T-helper 9 cell (primary cell): ENCODE measurements at regions not wholly inside any gene's neighbourhood (a gene's known extent, or its start where the extent isn't known, plus 50 kb on each side); places are given as distances from the start of the nearest gene placed in this dataset.
"Not testable (repeated sequence)": the region's sequence is repeated elsewhere in the genome, so short reads cannot be mapped to it uniquely, and the experiment has no call there.

Source experiments
- DNase-seq: peaks from one replicate; pipeline ENCODE4 v3.0.0-alpha.2; 2020

DNA sequence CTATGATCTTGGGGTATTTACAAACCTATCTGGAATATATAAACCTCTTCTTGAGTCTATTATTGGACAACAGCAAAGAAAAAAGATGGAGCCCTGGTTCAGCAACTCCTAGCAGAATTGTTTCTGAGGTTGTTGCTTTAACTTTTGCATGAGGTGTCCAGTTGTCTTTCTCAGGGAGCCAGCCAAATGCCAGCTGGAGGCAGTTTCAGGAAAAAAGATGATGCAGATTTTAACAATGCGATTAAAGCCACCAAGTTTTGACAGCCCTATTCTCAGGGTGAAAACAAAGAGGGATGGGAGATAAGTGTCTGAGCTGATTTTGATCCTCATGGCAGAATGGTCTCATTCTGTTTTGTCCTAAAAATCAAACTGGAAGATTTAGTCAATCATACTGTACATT, 181.6 kb upstream of the RASGRP1 start:
- no peak for DNase-seq

DNA sequence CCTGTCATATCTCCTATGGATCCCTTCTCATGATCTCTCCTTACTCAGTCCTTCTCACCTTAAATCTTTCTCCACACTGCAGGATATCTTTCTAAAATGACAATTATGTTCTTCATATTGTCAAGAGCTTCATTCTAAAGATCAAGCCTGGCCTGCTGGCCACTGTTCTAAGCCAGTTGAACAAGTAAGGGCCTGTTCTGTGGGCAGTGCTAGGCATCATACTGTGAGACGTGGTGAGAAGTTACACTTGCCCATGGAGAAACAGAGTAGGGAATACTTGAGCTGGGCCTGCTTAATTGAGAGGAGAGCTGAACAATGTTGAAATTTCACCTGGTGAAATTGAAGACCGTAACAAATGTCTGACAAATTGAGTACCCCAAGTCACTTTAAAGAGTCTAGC, 184.1 kb upstream of the RASGRP1 start:
- DNase-seq = no peak

DNA sequence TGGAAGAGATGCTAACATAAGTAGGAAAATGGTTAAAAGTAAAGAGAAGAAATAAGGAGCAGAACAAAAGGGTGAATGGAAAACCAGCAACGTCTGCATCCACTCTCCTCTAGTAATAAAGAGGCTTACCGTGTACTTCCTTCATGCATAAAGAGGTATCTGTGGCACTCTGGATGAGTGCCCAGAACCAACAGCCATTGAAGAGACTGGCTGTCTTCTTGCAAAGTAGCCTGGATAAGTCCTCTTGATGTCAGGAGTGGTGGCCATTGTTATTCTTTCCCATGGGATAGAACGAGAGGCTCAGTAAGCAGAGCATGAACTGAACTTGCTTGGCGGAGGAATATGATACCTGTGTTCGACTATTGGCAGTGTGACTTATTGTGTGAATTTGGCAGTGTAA, 186.2 kb upstream of the RASGRP1 start:
- no peak for DNase-seq

DNA sequence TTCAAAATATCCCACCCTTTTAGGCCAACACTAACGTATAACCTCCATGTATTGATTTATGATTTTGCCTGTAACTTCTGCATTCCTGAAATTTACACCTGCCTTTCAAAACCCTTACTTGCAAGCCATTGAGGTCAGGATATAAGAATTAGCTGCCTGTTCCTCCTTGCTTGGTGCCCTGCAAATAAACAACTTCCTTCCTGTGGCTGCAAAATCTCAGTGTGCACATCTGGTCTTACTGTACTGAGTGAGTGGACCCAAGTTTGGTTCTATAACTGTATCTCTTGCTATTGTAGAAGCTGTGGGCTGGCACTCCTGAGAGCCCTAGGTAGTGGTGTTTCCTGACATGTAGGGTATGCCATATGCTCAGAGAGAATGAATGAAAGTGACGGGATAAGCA, 191.1 kb upstream of the RASGRP1 start:
- no peak for DNase-seq

DNA sequence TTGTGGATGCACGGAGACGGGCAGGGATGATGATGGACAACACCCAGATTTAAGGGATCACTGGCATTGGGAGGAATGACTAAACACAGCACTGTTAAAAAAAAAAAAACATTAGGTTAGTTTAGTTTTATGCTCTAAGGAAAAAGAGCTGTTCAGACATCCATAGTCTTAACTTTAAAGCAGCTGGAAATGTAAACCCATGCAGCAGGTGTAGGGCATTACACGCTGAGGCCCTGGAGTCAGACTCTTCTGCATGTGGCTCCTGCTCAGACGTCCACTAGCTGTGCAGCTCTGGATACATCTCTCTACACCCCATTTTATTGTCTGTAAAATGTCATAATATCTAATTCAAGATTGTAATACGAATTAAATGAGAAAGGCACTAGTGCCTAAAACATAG, 191.8 kb upstream of the RASGRP1 start:
- DNase-seq = no peak

DNA sequence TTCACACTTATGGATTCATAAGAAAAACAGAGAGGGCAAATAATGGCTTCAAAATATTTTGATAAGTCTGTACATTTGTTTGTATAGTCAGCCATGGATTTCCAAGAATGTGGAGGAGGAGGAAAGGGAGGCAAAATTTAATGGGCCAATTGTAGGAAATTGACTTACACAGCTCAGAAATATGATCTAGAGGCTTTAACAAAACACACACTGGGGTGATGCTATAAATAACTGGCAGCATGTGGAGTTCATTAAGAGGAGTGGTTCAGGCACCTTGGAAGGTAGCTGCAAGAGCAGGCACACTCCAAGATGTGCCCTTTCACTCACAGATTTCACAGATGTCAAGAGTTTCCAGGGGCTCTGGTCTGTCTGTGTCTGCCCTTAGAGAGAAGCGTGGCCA, 193.4 kb upstream of the RASGRP1 start:
- DNase-seq = no peak

DNA sequence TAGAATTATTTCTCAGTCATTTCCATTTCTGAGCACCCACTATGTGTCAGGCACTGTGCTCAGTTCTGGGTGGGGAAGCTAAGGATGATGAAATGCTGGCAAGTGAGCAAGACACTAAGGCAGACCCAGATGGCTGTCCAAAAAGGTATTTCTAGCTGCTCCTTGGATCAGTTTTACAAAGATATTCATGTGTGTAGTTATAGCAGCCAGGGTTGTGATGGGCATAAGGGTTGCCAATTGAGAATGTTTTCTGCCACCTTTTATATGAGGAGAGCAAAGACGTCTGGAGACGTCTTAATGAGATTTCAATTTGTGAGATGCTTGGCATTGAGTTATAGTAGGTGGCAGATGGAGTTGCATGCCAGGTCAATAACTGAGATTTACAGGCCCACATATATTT, 197.1 kb upstream of the RASGRP1 start:
- DNase-seq = no peak

DNA sequence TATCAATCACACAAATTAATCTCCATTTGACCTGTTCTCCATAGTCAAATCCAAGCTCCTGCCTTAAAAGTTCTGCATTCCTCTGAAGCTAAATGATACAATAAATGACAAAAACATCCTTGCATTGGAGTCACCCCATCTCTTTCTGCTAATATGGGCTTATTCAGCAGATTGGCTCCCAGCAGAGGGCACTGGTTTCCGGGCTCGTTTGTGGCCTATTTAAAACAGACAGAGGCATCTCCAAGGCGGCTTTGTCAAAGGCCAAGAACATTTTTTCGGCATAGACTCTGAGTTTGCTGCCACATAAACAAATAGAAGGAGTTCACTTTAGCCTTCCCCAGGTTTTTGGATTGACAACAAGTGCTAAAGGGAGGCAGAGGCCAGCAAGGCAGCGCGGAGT, 204.4 kb upstream of the RASGRP1 start:
- DNase-seq = no peak

DNA sequence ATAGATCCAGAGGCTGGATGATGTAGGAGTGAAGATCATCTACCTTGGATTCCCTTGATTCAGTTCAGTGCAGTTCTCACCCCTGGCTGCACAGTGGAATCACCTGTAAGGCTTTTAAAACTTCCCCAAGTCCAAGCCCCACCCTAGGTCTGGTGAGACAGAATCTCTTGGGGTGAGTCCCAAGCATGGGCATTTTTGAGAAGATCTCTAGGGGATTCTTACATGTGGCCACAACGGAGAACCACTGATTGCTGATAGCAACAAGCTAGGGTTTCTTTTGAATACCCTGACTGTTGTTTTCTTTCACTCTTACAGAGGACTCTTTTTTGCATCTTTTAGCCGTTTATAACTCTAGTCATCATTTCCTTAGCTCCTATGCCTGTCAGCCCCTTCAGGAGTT, 204.9 kb upstream of the RASGRP1 start:
- DNase-seq = no peak

DNA sequence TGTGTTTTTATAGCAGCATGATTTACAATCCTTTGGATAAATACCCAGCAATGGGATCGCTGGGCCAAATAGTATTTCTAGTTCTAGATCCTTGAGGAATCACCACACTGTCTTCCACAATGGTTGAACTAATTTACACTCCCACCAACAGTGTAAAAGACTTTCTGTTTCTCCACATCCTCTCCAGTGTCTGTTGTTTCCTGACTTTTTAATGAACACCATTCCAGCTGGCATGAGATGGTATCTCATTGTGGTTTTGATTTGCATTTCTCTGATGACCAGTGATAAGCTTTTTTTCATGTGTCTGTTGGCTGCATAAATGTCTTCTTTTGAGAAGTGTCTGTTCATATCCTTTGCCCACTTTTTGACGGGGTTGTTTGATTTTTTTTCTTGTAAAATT, 209.5 kb upstream of the RASGRP1 start:
- DNase-seq = not testable (repeated sequence)

DNA sequence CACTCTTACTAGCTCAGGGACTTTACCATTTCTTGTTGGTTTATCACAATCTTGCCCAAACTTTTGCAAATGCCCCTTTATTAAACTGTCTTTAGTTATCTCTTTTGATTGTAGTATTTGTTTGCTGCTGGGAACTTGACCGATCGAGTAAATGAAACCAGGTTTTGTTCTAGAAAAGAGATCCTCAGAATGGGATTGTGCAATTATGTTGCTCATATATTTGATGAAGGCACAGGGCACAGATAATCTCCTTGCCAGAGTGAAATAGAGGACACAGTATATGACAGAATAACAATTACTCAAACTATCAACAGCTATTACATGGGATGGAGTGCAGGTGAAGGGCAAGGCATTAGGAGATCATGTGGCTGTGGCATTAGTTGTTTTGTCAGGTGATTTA, 216.6 kb upstream of the RASGRP1 start:
- no peak for DNase-seq

DNA sequence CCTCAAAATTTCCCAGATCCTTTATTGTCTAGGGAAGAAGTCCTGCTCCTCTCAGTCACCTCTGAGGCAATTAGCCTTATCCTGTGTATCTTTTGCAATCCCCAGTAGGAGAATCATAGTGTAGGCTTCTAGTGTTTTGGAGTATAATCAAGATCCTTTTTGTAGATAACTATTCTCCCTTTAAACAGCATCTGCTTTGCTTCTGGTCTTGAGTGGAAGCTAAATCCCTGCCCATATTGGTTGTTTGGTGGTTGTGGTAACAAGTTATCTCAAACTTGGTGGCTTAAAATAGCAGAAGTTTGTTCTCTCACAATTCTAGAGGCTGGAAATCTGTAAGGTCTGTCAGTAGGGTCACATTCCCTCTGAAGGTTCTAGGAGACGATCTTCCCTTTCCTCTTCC, 217.5 kb upstream of the RASGRP1 start:
- DNase-seq = no peak

DNA sequence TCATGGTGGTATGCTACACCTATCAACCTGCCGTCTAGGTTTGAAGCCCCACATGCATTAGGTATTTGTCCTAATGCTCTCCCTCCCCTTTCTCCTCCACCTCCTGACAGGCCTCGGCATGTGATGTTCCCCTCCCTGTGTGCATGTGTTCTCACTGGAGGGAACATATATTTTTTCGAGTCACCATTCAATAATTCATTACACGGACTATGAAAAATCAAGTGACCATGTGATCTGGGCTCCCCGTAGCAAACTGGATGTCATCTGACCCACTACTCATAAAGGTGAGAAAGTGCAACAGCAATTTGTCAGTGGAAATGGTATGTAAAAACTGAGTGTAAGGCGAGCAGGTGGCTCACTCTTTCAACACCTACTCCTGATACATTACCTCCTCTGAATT, 224.3 kb upstream of the RASGRP1 start:
- DNase-seq = no peak

DNA sequence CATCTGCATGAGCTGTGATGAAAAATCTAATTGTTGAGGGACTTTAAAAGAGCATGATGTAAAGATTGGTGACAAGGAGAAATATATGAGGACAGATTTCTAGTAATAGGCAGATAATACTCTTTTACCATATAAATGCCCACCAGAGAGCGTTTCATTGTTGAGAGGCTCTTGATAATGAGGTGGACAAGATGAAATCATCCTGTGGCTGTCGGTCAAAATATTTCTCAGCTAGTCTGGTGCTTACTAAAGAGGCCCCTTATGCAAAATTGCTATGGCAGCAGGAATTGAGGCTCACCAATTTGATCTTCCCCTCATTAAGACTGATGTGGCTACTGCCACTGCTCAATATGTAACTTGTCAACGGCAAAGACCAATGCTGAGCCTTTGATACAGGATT, 225.0 kb upstream of the RASGRP1 start:
- no peak for DNase-seq

DNA sequence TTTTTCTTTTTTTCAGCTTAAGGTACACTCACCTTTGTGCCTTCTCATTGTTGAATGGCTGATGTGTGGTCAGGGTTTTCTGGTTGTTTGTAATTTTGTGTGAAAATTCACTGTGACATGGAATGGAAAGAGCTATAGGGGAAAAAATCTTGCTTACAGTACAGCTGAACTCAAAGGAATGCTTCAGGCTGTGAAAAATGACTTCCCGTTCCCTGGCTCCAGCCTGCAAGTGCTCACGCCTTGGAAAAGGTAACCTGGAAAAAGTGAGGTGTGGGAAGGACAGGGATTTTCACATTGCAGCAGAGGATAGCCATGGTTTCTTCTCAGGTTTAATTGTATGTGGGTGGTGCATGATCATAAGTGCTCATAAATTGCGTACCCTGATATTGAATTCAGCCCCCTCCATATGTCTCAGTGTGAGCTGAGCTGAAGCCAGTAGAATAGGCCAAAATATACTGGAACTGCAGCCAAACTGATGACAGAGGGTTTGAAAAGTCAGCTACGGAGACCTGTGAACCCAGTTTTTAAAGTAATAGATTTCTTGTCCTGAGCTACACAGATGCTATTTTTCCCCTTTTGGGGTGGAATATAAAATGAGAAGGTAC, 228.7 kb upstream of the RASGRP1 start:
- DNase-seq = no peak

DNA sequence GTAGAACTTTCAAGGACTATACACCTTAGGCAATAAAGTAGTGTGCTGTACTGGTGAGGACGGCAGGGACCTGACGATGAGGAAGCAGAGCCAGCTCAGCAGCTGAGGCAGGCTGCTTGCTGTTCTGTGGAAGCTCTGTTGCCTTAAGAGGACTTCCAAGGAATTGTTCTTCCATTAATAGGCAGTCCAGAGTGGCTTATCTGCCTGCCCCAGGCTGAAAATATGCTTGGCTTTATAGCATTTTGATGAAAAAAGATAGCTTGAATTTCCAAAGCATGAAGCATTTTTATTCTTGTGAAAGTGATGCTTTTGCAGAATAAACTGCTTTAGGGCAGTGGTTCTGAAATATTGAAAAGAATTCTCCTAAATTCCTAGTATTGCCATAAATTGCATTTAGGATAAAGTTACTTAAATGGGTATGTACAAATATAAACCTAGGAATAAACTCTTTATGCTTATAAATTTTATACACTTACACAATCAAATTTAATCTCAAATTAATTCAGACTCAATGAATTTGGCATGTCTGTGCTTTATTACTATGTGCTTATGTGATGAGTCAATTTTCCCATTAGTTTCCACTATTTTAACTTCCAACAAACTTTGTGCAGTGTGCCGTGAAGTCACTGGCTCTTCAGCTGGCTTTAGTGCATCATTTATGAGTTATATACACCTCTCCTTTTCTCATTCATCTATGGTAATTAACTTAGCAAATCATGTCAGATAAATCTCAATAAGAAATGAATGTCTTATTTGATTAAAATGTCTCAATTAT, 231.0 kb upstream of the RASGRP1 start:
- no peak for DNase-seq

DNA sequence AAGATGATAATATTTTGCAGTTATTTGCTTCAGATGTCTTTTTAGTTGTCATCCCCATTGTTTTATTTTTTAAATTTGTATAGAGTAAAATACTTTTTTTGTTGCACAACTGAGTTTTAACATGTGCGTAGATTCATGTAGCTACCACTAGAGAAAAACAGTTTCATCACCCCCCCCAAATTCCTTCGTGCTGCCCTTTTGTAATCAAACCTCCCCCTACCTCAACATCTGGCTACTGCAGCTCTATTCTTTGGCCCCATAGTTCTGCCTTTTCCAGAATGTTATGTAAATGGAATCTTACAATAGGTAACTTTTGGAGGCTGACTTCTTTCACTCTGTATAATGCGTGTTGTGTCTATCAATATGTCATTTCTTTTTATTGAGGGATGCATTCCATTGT, 232.0 kb upstream of the RASGRP1 start:
- DNase-seq = no peak

DNA sequence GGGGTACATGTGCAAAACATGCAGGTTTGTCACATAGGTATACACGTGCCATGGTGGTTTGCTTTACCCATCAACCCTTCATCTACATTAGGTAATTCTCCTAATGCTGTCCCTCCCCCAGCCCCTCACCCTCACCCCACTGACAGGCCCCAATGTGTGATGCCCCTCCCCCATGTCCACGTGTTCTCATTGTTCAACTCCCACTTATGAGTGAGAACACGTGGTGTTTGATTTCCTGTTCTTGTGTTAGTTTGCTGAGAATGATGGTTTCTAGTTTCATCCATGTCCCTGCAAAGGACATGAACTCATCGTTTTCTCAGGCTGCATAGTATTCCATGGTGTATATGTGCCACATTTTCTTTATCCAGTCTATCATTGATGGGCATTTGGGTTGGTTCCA, 232.9 kb upstream of the RASGRP1 start:
- not testable (repeated sequence) for DNase-seq

DNA sequence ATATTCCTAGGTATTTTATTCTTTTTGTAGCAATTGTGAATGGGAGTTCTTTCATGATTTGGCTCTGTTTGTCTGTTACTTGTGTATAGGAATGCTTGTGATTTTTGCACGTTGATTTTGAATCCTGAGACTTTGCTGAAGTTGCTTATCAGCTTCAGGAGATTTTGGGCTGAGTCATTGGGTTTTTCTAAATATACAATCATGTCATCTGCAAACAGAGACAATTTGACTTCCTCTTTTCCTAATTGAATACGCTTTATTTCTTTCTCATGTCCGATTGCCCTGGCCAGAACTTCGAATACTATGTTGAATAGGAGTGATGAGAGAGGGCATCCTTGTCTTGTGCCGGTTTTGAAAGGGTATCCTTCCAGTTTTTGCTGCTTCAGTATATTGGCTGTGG, 234.6 kb upstream of the RASGRP1 start:
- DNase-seq = not testable (repeated sequence)

DNA sequence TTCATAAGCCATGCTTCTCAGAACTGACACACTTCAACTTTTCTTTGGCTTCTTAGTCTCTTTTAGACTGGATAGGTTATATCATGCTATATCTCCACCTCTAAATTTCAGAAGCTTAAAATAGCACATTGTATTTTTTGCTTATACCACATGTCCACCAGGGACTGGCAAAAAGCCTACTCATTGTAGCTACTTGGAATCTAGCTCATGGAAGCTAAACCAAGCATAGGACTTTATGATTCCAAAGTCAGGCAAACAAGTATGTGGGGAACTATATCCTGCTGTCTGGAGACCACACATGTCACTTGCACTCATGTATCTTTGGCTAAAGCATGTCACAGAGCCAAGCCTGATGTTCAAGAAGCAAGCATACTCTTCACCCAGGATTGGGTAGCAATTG, 245.0 kb upstream of the RASGRP1 start:
- no peak for DNase-seq

DNA sequence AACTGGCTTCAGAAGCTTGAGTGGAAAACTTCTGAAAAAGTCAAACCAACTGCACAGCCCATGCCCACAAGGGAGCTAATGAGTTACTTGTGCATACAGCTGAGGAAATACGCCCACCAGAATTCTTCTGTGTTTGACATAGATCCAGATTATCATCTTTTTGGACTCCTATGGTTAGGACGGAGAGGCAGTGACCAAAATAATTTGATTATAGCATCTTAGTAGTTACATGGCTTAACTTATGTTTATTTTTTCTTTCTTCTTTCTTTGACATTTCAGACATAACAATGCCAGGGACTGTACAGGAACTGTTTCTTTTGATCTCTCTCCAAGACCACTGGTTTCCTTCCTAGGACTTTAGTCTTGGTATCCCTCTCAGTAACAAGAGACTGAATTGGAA, 246.1 kb upstream of the RASGRP1 start:
- no peak for DNase-seq

DNA sequence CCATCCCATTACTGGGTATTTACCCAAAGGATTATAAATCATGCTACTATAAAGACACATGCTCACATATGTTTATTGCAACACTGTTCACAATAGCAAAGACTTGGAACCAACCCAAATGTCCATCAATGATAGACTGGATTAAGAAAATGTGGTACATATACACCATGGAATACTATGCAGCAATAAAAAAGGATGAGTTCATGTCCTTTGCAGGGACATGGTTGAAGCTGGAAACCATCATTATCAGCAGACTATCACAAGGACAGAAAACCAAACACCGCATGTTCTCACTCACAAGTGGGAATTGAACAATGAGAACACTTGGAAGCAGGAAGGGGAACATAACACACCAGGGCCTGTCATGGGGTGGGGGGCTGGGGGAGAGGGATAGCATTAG, 249.6 kb upstream of the RASGRP1 start:
- DNase-seq = not testable (repeated sequence)

DNA sequence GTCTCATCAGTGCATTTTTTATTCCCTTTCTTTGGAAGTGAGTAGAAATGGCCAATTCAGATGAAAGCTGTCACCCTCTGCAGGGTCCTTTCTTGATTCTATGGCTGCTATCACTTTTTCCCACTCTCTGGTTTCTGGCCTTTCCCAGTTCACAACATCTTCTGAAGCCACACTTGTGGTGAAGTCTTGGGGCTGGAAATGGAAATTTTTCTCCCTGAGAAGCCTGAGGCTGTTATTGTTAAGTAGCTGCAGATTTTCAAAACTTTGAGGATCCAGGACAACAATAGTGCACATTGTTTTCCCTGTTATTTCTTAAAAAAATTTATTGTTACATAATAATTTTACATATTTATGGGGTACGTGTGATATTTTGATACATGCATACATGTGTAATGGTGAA, 250.3 kb upstream of the RASGRP1 start:
- no peak for DNase-seq

DNA sequence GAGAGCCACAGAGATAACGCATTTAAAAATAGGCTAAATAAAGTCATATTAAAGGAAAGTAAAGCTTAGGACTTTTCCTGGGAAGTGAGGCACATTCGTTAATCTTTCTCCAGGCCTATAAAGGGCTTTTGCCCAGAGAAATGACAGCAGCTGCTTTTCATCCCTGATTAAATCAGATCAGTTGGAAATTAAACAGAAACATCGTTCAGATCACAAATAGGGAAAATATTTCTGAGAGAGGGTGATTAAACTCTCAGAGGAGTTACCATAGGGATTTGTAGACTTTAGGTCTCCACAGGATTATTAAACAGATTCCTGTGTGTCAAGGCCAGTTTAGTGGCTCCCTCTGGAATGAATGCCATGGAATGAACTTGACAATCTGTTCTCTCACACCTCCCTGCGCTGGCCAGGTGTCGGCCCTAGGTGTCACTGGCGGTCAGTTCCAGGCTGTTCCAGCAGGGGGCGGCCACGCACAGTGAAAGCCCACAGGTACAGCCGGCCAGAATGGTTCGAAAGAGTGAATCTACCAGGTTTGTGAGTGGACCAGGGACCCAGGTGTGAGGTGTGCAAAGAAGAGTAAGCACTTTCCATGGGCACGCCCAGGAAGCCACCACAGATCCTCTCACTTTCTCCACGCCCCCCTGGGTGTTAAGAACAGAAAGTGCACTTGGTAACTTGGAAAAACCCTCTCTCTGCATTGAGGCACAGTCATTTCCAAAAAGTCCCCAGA, 253.0 kb upstream of the RASGRP1 start:
- DNase-seq = peak; percentile 83
